GM12878 (cell line): ENCODE measurements at regions not wholly inside any gene's neighbourhood (a gene's known extent, or its start where the extent isn't known, plus 50 kb on each side); places are given as distances from the start of the nearest gene placed in this dataset.

Experiments
- ATAC-seq: fragments of 200-7000 bp; cut with Tn5 transposase; 3 replicates; pipeline ENCODE4 v1.9.1; 2020; ENCODE audit warnings: mild to moderate bottlenecking, moderate library complexity
- BruUV-seq: library from RNA; stranded (reverse); fragments of 400-500 nt; replicated peaks from 2 replicates; lab custom pipeline; 2021; lab: Mats Ljungman, UMichigan
- CTCF ChIA-PET: fragments of 300-600 bp; sonication (Branson Sonifier 250); formaldehyde crosslinking; extraction: SDS; loops from one replicate; lab custom pipeline; 2021; ENCODE audit warnings: inconsistent platforms; lab: Yijun Ruan, JAX
- POLR2A ChIA-PET: fragments of 350-600 bp; formaldehyde crosslinking; extraction: SDS; loops from one replicate; lab custom pipeline; 2021; ENCODE audit warnings: inconsistent platforms; lab: Charles Lee
- RAD21 ChIA-PET: fragments of 300-600 bp; sonication (Branson Sonifier 250); formaldehyde crosslinking; loops from one replicate; lab custom pipeline; 2023; ENCODE audit warnings: antibody characterized with exemption; ENCODE audit not compliant: unreplicated experiment; lab: Charles Lee
- SMC1A ChIA-PET: fragments of 300-600 bp; sonication (Branson Sonifier 250); formaldehyde crosslinking; loops from one replicate; lab custom pipeline; 2023; ENCODE audit not compliant: unreplicated experiment, uncharacterized antibody; lab: Charles Lee
- DNase-seq: peaks from one replicate; pipeline ENCODE4 v3.0.0-alpha.2; 2011; ENCODE audit warnings: low read depth, low spot score
- FAIRE-seq: peaks from 3 replicates; lab custom pipeline; 2011; peaks lifted over from hg19 to GRCh38; lab: Jason Lieb, UNC
- H2AFZ ChIP-seq: 2 replicates; pipeline ENCODE4 v1.6.0; 2011; ENCODE audit warnings: low read depth, low read length, control low read depth; ENCODE audit not compliant: control insufficient read depth
- H3K27ac ChIP-seq: 2 replicates; pipeline ENCODE4 v1.5.1; 2011; ENCODE audit warnings: control low read depth; ENCODE audit not compliant: control insufficient read depth, insufficient read depth
- H3K27me3 ChIP-seq, 2 experiments: replicated peaks in 1 of 2; 2 replicates each; pipeline versions ENCODE4 v1.6.0 to v1.6.1; 2011; ENCODE audit warnings: low read length in 1 of 2; ENCODE audit not compliant: control insufficient read depth in 2 of 2, insufficient read depth in 2 of 2
- H3K36me3 ChIP-seq, 2 experiments: 2 replicates each; pipeline ENCODE4 v1.5.1; 2011; ENCODE audit warnings: low read length in 1 of 2; ENCODE audit not compliant: control insufficient read depth in 2 of 2, insufficient read depth in 2 of 2
- H3K4me1 ChIP-seq: 2 replicates; pipeline ENCODE4 v1.6.1; 2011; ENCODE audit warnings: mild to moderate bottlenecking, low read length, moderate library complexity, mixed read lengths; ENCODE audit not compliant: control insufficient read depth, insufficient read depth
- H3K4me2 ChIP-seq: 2 replicates; pipeline ENCODE4 v1.6.0; 2011; ENCODE audit warnings: control low read depth; ENCODE audit not compliant: control insufficient read depth, insufficient read depth
- H3K4me3 ChIP-seq: fragments of 200-600 bp; sonication (generic); 2 replicates; pipeline ENCODE4 v1.5.1; 2016
- H3K79me2 ChIP-seq: 2 replicates; pipeline ENCODE4 v1.6.0; 2011; ENCODE audit warnings: low read length; ENCODE audit not compliant: control insufficient read depth, insufficient read depth
- H3K9ac ChIP-seq: 2 replicates; pipeline ENCODE4 v1.8.0; 2011; ENCODE audit warnings: low read length, control low read depth, mixed read lengths; ENCODE audit not compliant: control insufficient read depth, insufficient read depth
- H3K9me3 ChIP-seq: replicated peaks from 3 replicates; pipeline ENCODE4 v1.5.1; 2011; ENCODE audit warnings: mild to moderate bottlenecking, low read length; ENCODE audit not compliant: control insufficient read depth, insufficient read depth
- H4K20me1 ChIP-seq: 2 replicates; pipeline ENCODE4 v1.6.0; 2011; ENCODE audit not compliant: control insufficient read depth, insufficient read depth
- SIX5 ChIP-seq: IDR thresholded peaks from 2 replicates; pipeline ENCODE4 v1.6.1; 2011; ENCODE audit warnings: mild to moderate bottlenecking, low read depth, low read length, moderate library complexity; ENCODE audit not compliant: severe bottlenecking
- SMAD1 ChIP-seq: fragments of 450-650 bp; IDR thresholded peaks from 2 replicates; pipeline ENCODE4 v1.6.1; 2018; ENCODE audit warnings: mild to moderate bottlenecking, low read depth; ENCODE audit not compliant: partially characterized antibody
- WGBS: methylation state at CpG from one replicate; pipeline ENCODE4 v1.1.6; 2016; ENCODE audit warnings: low lambda C conversion rate; ENCODE audit not compliant: insufficient replicate concordance, insufficient coverage; ENCODE audit errors: missing lambda C conversion rate; 5-methylcytosine and 5-hydroxymethylcytosine counted together
- in situ Hi-C: fragments of 300-500 bp; cut with MboI; formaldehyde crosslinking; loops from 9 replicates; pipeline ENCODE4 v1.14.3; 2018; ENCODE audit warnings: mixed read lengths
- intact Hi-C: fragments of 100-400 bp; cut with micrococcal nuclease; formaldehyde crosslinking; loops from one replicate; pipeline ENCODE4 v1.14.2; 2022; ENCODE audit not compliant: unreplicated experiment
- TF ChIP-seq, protein P1 (sequence below): fragments of 450-650 bp; IDR thresholded peaks from 2 replicates; pipeline ENCODE4 v1.6.1; 2017; ENCODE audit warnings: mild to moderate bottlenecking
- TF ChIP-seq, protein P2 (sequence below): IDR thresholded peaks from 2 replicates; pipeline ENCODE4 v1.6.1; 2012; ENCODE audit warnings: mild to moderate bottlenecking, low read depth, low read length

DNA sequence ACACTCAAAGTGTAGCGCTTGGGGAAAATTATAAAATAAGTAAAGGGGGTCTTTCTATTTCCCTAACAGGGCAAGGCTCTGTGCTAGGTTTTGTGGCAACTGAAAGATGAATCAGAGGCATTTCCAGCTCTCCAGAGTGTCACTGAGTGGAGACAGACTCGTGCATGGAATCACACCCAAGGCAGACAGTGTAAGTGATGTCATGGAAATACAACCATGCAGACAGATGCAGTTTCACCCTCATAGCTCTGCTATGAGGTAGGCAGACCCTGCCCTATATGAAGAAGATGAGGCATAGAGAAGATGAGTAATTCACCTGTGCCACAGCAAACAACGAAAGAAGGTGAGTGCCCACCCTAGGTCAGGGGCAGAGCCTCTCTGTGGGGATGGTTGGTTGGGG lies 57.2 kb upstream of the PITRM1 start:
- Histone ChIP-seq H3K79me2 (no peaks in the 10 kb centered on the region), H3K9me3 (no peaks in the 10 kb centered on the region), H4K20me1 (no peaks in the 10 kb centered on the region), H2AFZ (no peak overlapping the region), H3K4me1 (no peaks in the 10 kb centered on the region), H3K4me2 (no peak overlapping the region), H3K4me3 (no peak overlapping the region), H3K27ac (no peak overlapping the region), H3K36me3 (no peaks in the 10 kb centered on the region), H3K9ac (no peak overlapping the region), H3K27me3 (peaks cover 2 to 3% of the 10 kb centered on the region in 2 experiments; a peak in 3 of 4 replicates)
- in situ Hi-C loops: no loop called here
- intact Hi-C loops: loop anchor here (10.0 kb wide), 1 partner anchor 705 kb away; no protein-coding TSS in a partner anchor
- no peak for DNase-seq
- POLR2A ChIA-PET: no interaction called here
- ATAC-seq: no peak
- SMC1A ChIA-PET: interaction anchor here (0.9 kb wide), 1 partner anchor 25 kb away, joined by 3 read pairs; no protein-coding TSS in a partner anchor
- CTCF ChIA-PET: interaction anchor here (1.1 kb wide), 1 partner anchor 32 kb away, joined by 3 read pairs; no protein-coding TSS in a partner anchor
- TF ChIP-seq, protein P1, sequence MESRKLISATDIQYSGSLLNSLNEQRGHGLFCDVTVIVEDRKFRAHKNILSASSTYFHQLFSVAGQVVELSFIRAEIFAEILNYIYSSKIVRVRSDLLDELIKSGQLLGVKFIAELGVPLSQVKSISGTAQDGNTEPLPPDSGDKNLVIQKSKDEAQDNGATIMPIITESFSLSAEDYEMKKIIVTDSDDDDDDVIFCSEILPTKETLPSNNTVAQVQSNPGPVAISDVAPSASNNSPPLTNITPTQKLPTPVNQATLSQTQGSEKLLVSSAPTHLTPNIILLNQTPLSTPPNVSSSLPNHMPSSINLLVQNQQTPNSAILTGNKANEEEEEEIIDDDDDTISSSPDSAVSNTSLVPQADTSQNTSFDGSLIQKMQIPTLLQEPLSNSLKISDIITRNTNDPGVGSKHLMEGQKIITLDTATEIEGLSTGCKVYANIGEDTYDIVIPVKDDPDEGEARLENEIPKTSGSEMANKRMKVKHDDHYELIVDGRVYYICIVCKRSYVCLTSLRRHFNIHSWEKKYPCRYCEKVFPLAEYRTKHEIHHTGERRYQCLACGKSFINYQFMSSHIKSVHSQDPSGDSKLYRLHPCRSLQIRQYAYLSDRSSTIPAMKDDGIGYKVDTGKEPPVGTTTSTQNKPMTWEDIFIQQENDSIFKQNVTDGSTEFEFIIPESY: no peak
- no peak for TF ChIP-seq SMAD1
- TF ChIP-seq, protein P2, sequence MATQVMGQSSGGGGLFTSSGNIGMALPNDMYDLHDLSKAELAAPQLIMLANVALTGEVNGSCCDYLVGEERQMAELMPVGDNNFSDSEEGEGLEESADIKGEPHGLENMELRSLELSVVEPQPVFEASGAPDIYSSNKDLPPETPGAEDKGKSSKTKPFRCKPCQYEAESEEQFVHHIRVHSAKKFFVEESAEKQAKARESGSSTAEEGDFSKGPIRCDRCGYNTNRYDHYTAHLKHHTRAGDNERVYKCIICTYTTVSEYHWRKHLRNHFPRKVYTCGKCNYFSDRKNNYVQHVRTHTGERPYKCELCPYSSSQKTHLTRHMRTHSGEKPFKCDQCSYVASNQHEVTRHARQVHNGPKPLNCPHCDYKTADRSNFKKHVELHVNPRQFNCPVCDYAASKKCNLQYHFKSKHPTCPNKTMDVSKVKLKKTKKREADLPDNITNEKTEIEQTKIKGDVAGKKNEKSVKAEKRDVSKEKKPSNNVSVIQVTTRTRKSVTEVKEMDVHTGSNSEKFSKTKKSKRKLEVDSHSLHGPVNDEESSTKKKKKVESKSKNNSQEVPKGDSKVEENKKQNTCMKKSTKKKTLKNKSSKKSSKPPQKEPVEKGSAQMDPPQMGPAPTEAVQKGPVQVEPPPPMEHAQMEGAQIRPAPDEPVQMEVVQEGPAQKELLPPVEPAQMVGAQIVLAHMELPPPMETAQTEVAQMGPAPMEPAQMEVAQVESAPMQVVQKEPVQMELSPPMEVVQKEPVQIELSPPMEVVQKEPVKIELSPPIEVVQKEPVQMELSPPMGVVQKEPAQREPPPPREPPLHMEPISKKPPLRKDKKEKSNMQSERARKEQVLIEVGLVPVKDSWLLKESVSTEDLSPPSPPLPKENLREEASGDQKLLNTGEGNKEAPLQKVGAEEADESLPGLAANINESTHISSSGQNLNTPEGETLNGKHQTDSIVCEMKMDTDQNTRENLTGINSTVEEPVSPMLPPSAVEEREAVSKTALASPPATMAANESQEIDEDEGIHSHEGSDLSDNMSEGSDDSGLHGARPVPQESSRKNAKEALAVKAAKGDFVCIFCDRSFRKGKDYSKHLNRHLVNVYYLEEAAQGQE: no peak
- TF ChIP-seq SIX5: no peak
- BruUV-seq: no TSS peak
- no peak for FAIRE-seq
- 34% methylated on average over 3 of the region's 3 CpGs for WGBS
- RAD21 ChIA-PET: no interaction called here
